ENCODE measurements at regions not wholly inside any gene's neighbourhood (a gene's known extent, or its start where the extent isn't known, plus 50 kb on each side); places are given as distances from the start of the nearest gene placed in this dataset.

DNA sequence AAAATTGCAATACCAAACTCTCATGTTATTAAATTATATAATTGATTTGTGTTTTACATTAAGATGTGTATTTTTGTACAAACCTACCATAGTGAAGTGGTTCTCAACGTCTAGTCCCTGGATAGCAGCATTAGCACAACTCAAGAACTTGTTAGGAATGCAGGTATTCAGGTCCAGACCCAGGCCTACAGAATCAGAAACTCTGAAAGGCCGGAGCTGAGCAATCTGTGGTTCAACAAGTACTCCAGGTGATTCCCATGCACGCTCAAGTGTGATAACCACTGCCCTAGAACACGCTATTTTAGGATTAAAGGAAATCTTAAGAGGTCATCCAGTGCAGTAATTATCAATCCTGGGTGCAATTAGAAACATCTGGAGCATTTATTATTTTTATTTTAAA is 456.3 kb downstream of the IRS2 start:
- TF ChIP-seq, protein P1, sequence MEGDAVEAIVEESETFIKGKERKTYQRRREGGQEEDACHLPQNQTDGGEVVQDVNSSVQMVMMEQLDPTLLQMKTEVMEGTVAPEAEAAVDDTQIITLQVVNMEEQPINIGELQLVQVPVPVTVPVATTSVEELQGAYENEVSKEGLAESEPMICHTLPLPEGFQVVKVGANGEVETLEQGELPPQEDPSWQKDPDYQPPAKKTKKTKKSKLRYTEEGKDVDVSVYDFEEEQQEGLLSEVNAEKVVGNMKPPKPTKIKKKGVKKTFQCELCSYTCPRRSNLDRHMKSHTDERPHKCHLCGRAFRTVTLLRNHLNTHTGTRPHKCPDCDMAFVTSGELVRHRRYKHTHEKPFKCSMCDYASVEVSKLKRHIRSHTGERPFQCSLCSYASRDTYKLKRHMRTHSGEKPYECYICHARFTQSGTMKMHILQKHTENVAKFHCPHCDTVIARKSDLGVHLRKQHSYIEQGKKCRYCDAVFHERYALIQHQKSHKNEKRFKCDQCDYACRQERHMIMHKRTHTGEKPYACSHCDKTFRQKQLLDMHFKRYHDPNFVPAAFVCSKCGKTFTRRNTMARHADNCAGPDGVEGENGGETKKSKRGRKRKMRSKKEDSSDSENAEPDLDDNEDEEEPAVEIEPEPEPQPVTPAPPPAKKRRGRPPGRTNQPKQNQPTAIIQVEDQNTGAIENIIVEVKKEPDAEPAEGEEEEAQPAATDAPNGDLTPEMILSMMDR (IDR thresholded peaks at IDR 0.05): no peak

DNA sequence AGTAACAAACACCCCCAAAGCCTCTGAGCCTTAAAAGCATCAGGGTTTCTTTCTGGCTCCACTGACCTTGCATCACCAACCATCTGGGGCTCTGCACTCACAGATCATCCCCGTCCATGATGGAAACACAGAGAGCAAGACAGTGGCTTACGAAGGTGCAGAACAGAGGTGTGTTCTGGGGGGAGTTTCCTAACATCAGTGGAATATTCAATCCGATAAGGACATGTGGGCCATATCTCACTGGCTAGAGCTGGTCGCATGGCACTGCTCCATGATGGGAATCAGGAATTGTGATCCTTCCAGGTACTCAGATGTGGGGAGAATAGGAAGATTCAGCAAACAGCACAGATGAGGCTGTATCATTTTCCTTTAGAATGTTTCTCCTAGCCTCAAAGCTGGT is 457.2 kb downstream of the IRS2 start:
- TF ChIP-seq, protein P1 (IDR thresholded peaks at IDR 0.05): no peak

DNA sequence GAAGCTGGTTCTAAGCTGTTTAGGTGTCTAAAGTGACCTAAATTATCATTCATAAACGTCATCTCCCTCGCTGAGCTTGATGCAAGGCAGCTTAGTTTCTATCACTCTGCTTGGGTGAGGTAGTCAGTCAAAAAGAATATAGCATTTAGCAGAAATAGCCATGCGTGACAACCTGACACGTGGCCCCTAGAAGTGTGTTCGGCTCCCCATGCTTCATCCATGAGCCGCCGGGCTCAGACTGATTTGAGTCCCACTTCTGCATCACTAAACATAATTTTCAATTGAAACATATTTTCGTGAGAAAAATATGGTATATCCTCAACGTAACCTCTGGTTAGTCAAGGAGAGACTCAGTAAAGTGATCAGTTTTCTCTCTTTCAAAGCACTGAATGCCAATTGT is 459.8 kb downstream of the IRS2 start:
- TF ChIP-seq, protein P1 (IDR thresholded peaks at IDR 0.05): no peak

DNA sequence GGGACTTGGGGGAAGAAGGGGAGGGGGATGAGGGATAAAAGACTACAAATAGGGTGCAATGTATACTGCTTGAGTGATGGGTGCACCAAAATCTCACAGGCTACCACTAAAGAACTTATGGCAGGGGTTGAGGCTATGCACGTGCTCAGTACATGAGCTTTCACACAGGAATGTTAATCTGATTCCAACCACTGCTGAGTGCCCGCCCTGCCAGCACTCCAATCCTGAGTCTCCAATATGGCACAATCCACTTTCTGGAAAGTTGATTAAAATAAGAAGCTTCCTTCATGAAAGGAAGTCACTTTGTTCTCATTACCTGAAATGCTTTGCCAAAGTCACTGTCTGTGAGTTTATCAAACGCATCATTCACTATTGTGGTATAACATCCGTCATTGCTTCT is 463.0 kb downstream of the IRS2 start:
- TF ChIP-seq, protein P1 (IDR thresholded peaks at IDR 0.05): no peak

DNA sequence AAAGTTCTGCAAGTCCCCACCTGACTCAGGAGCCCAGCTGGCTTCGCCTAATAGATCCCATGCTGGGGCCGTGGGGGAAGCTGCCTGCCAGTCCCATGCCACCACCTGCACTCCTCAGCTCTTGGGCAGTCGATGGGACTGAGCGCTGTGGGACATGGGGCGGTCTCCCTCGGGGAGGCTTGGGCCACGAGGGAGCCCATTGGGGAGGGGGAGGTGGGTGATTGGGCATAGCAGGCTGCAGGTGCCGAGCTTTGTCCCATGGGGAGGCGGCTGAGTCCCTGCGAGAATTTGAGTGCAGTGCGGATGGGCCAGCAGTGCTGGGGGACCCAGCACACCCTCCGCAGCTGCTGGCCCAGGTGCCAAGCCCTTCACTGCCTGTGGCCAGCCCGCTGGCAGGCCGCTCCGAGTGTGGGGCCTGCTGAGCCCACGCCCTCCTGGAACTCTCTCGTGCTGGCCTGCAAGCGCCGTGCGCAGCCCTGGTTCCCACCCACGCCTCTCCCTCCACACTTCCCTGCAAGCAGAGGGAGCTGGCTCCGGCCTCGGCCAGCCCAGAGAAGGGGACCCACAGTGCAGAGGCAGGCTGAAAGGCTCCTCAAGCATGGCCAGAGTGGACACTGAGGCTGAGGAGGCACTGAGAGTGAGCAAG is 467.3 kb downstream of the IRS2 start:
- TF ChIP-seq, protein P1 (IDR thresholded peaks at IDR 0.05): no peak

DNA sequence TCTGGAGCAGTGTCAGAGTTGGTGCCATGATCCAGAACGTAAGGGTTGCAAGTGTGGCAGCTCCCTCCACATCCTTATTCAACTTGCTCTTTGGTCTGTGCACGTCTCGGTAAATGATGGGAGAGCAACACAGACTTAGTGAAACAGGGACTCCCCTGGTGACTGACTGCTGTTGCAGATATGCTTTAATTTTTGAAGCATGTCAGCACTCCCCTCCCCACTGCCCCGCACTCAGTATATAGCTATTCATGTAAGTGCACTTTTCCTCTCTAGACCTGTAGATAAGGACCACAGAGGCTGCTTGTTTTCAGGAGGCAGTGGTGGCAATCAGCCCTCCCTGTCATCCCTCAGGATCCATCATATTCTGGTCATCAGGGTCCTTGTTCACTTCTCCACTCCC is 470.9 kb downstream of the IRS2 start:
- TF ChIP-seq, protein P1 (IDR thresholded peaks at IDR 0.05): no peak

DNA sequence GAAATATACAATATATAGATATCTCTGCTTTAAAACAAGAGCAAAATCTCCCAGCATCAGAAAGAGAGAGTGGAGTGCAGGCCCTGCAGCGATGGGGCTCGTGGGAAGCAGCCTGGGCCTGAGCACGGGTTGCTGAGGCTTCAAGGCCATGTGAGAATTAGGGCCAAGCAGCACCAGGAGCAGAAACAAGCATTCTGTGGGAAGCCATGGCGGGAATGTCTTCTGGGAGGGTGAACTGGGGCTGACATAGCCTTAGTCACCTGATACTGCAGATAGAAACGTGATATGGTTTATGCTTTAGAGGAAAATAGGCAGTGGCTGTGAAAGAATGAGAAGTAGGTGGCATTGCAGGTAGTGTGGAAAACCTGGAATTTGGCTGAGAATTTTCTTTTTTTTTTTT is 472.3 kb downstream of the IRS2 start:
- TF ChIP-seq, protein P1 (IDR thresholded peaks at IDR 0.05): no peak

DNA sequence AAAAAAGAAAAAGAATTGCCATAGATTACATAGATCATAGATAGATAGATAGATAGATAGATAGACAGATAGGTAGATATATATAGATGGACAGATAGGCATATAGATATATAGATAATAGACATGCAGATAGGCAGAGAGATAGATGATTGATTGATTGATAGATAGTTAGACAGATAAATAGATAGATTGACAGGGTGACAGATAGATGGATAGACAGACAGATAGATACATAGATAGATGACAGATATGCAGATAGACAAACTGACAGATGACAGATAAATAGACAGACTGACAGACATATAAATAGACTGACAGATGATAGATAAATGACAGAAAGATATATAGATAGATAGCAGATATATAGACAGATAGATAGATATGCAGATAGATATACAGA is 474.0 kb downstream of the IRS2 start:
- TF ChIP-seq, protein P1 (IDR thresholded peaks at IDR 0.05): no peak

Data from LNCAP (cell line).